ENCODE measurements at regions not wholly inside any gene's neighbourhood (a gene's known extent, or its start where the extent isn't known, plus 50 kb on each side); places are given as distances from the start of the nearest gene placed in this dataset.

GRCh38 chr16:79337906-79338305, 262.6 kb downstream of the MAF start:
- Mint-ChIP-seq H3K4me3 (no peak overlapping the region), H3K27ac (peak overlapping the region in 1 of 6 donors; percentile 28), H3K4me1 (no peaks in the 10 kb centered on the region), H3K9me3 (no peaks in the 10 kb centered on the region), H3K27me3 (ENCODE audit: low read depth in 3 of 3) (peaks cover 0 to 8% (median 2%) of the 10 kb centered on the region in 3 donors), H3K36me3 (peaks cover 0 to 5% (median 0%) of the 10 kb centered on the region in 3 donors)
- DNase-seq: no peak

- H3K4me1 Mint-ChIP-seq: no peaks in the 10 kb centered on the region
- H3K36me3 Mint-ChIP-seq: no peaks in the 10 kb centered on the region
- no peaks in the 10 kb centered on the region for H3K9me3 Mint-ChIP-seq
- no peak for DNase-seq
- H3K27me3 Mint-ChIP-seq (ENCODE audit: low read depth in 3 of 3): peaks cover 0 to 8% (median 2%) of the 10 kb centered on the region in 3 donors
- peak overlapping the region in 1 of 6 donors; percentile 66 for H3K27ac Mint-ChIP-seq
- no peak overlapping the region for H3K4me3 Mint-ChIP-seq
Observed at GRCh38 chr16:79336437-79337229, 263.9 kb downstream of the MAF start.

GRCh38 chr16:79334127-79334526, 266.4 kb downstream of the MAF start:
- DNase-seq: peak; percentile 9 to 19 (median 19)
- Mint-ChIP-seq H3K36me3 (no peaks in the 10 kb centered on the region), H3K4me1 (peaks cover 0 to 1% of the 10 kb centered on the region in 2 donors), H3K4me3 (no peak overlapping the region), H3K9me3 (no peaks in the 10 kb centered on the region), H3K27me3 (ENCODE audit: low read depth in 3 of 3) (peaks cover 0 to 7% (median 7%) of the 10 kb centered on the region in 3 donors), H3K27ac (peak overlapping the region in 1 of 6 donors; percentile 53)

- no peak overlapping the region for H3K4me3 Mint-ChIP-seq
- DNase-seq: no peak
- no peaks in the 10 kb centered on the region for H3K36me3 Mint-ChIP-seq
- H3K27ac Mint-ChIP-seq: no peak overlapping the region
- H3K27me3 Mint-ChIP-seq (ENCODE audit: low read depth in 3 of 3): peaks cover 3 to 7% (median 7%) of the 10 kb centered on the region in 3 donors
- H3K4me1 Mint-ChIP-seq: peaks cover 9 to 10% of the 10 kb centered on the region in 2 donors
- no peaks in the 10 kb centered on the region for H3K9me3 Mint-ChIP-seq
Observed at GRCh38 chr16:79331066-79331465, 269.5 kb downstream of the MAF start.

GRCh38 chr16:79329967-79330366, 270.6 kb downstream of the MAF start:
- no peaks in the 10 kb centered on the region for H3K9me3 Mint-ChIP-seq
- H3K4me3 Mint-ChIP-seq: no peak overlapping the region
- no peaks in the 10 kb centered on the region for H3K36me3 Mint-ChIP-seq
- peaks cover 9 to 10% of the 10 kb centered on the region in 2 donors for H3K4me1 Mint-ChIP-seq
- H3K27me3 Mint-ChIP-seq (ENCODE audit: low read depth in 3 of 3): peaks cover 3 to 7% (median 7%) of the 10 kb centered on the region in 3 donors
- no peak overlapping the region for H3K27ac Mint-ChIP-seq
- no peak for DNase-seq

GRCh38 chr16:79329166-79329521, 271.4 kb downstream of the MAF start:
- peaks cover 9 to 10% of the 10 kb centered on the region in 2 donors for H3K4me1 Mint-ChIP-seq
- no peaks in the 10 kb centered on the region for H3K9me3 Mint-ChIP-seq
- DNase-seq: no peak
- peak overlapping the region in 1 of 6 donors; percentile 57 for H3K27ac Mint-ChIP-seq
- H3K4me3 Mint-ChIP-seq: peak overlapping the region in 1 of 5 donors; percentile 45
- peaks cover 3 to 7% (median 7%) of the 10 kb centered on the region in 3 donors for H3K27me3 Mint-ChIP-seq (ENCODE audit: low read depth in 3 of 3)
- no peaks in the 10 kb centered on the region for H3K36me3 Mint-ChIP-seq

- Mint-ChIP-seq H3K9me3 (no peaks in the 10 kb centered on the region), H3K36me3 (no peaks in the 10 kb centered on the region), H3K27ac (peak overlapping the region in 1 of 6 donors; percentile 57), H3K27me3 (ENCODE audit: low read depth in 3 of 3) (peaks cover 3 to 7% (median 6%) of the 10 kb centered on the region in 3 donors), H3K4me3 (peak overlapping the region in 2 of 5 donors; percentile 1 to 45), H3K4me1 (peaks cover 9 to 10% of the 10 kb centered on the region in 2 donors)
- DNase-seq: no peak
Observed at GRCh38 chr16:79328402-79329165, 272.0 kb downstream of the MAF start.

- Mint-ChIP-seq H3K4me1 (peaks cover 9 to 10% of the 10 kb centered on the region in 2 donors), H3K4me3 (no peak overlapping the region), H3K9me3 (no peaks in the 10 kb centered on the region), H3K27me3 (ENCODE audit: low read depth in 3 of 3) (peaks cover 3 to 12% (median 4%) of the 10 kb centered on the region in 3 donors), H3K36me3 (no peaks in the 10 kb centered on the region), H3K27ac (no peak overlapping the region)
- DNase-seq: no peak
Observed at GRCh38 chr16:79327836-79328235, 272.7 kb downstream of the MAF start.

GRCh38 chr16:79326549-79326948, 274.0 kb downstream of the MAF start:
- peaks cover 3 to 17% (median 4%) of the 10 kb centered on the region in 3 donors for H3K27me3 Mint-ChIP-seq (ENCODE audit: low read depth in 3 of 3)
- no peak for DNase-seq

GRCh38 chr16:79325226-79325945, 275.2 kb downstream of the MAF start:
- H3K36me3 Mint-ChIP-seq: no peaks in the 10 kb centered on the region
- H3K27ac Mint-ChIP-seq: no peak overlapping the region
- H3K9me3 Mint-ChIP-seq: no peaks in the 10 kb centered on the region
- H3K27me3 Mint-ChIP-seq (ENCODE audit: low read depth in 3 of 3): peaks cover 5 to 18% (median 8%) of the 10 kb centered on the region in 3 donors
- H3K4me3 Mint-ChIP-seq: no peak overlapping the region
- H3K4me1 Mint-ChIP-seq: peaks cover 9 to 10% of the 10 kb centered on the region in 2 donors
- no peak for DNase-seq

More at GRCh38 chr16:79326549-79326948, 274.0 kb downstream of the MAF start:
- Mint-ChIP-seq H3K4me1 (peaks cover 9 to 10% of the 10 kb centered on the region in 2 donors), H3K36me3 (no peaks in the 10 kb centered on the region), H3K9me3 (no peaks in the 10 kb centered on the region), H3K27ac (no peak overlapping the region), H3K4me3 (no peak overlapping the region)

GRCh38 chr16:79320956-79321355, 279.6 kb downstream of the MAF start:
- no peak for DNase-seq
- H3K36me3 Mint-ChIP-seq: no peaks in the 10 kb centered on the region
- no peak overlapping the region for H3K4me3 Mint-ChIP-seq
- peak overlapping the region in 1 of 6 donors; percentile 14 for H3K27ac Mint-ChIP-seq
- peaks cover 4 to 28% (median 7%) of the 10 kb centered on the region in 3 donors for H3K27me3 Mint-ChIP-seq (ENCODE audit: low read depth in 3 of 3)
- no peaks in the 10 kb centered on the region for H3K9me3 Mint-ChIP-seq
- peaks cover 0 to 4% of the 10 kb centered on the region in 2 donors for H3K4me1 Mint-ChIP-seq

- Mint-ChIP-seq H3K4me1 (peaks cover 0 to 7% of the 10 kb centered on the region in 2 donors), H3K9me3 (no peaks in the 10 kb centered on the region), H3K4me3 (no peak overlapping the region), H3K27me3 (ENCODE audit: low read depth in 3 of 3) (peaks cover 4 to 29% (median 7%) of the 10 kb centered on the region in 3 donors), H3K36me3 (no peaks in the 10 kb centered on the region), H3K27ac (no peak overlapping the region)
- DNase-seq: no peak
Observed at GRCh38 chr16:79318143-79318899, 282.2 kb downstream of the MAF start.

- no peaks in the 10 kb centered on the region for H3K36me3 Mint-ChIP-seq
- DNase-seq: no peak
- H3K27me3 Mint-ChIP-seq (ENCODE audit: low read depth in 3 of 3): peaks cover 4 to 23% (median 7%) of the 10 kb centered on the region in 3 donors
- peaks cover 0 to 1% (median 0%) of the 10 kb centered on the region in 6 donors for H3K9me3 Mint-ChIP-seq
- no peak overlapping the region for H3K27ac Mint-ChIP-seq
- H3K4me3 Mint-ChIP-seq: no peak overlapping the region
- H3K4me1 Mint-ChIP-seq: peaks cover 0 to 7% of the 10 kb centered on the region in 2 donors
Observed at GRCh38 chr16:79317521-79317920, 283.0 kb downstream of the MAF start.

Measured in immature natural killer cell (primary cell).